ENCODE measurements at regions not wholly inside any gene's neighbourhood (a gene's known extent, or its start where the extent isn't known, plus 50 kb on each side); places are given as distances from the start of the nearest gene placed in this dataset.

DNA sequence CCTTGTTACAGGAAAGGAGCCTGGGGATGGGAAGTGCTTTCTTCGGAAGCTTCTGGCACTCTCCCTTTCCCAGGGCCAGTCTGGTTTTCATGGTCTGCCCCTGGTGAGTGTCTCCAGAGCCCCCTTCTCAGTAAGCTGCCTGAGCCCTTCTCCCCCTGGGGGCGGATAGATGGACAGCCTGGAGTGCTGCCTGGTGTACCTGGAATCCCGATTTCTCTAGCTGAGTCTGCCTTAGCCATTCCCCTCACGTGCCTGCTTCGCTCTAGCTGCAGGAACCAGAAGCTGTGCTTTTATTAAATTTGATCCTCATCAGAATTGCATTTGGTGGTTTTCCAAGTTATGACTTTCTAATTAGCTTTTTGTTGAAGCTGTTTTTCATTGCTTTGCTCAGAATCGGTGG is 152.9 kb upstream of the NAV2 start:
- TF ChIP-seq, protein P1, sequence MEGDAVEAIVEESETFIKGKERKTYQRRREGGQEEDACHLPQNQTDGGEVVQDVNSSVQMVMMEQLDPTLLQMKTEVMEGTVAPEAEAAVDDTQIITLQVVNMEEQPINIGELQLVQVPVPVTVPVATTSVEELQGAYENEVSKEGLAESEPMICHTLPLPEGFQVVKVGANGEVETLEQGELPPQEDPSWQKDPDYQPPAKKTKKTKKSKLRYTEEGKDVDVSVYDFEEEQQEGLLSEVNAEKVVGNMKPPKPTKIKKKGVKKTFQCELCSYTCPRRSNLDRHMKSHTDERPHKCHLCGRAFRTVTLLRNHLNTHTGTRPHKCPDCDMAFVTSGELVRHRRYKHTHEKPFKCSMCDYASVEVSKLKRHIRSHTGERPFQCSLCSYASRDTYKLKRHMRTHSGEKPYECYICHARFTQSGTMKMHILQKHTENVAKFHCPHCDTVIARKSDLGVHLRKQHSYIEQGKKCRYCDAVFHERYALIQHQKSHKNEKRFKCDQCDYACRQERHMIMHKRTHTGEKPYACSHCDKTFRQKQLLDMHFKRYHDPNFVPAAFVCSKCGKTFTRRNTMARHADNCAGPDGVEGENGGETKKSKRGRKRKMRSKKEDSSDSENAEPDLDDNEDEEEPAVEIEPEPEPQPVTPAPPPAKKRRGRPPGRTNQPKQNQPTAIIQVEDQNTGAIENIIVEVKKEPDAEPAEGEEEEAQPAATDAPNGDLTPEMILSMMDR (IDR thresholded peaks at IDR 0.05) = no peak
- no peak for TF ChIP-seq POLR2A (IDR thresholded peaks at IDR 0.05)
- TF ChIP-seq EP300 (IDR thresholded peaks at IDR 0.05) = no peak
